ENCODE measurements at regions not wholly inside any gene's neighbourhood (a gene's known extent, or its start where the extent isn't known, plus 50 kb on each side); places are given as distances from the start of the nearest gene placed in this dataset.

- TF ChIP-seq EZH2 (IDR thresholded peaks at IDR 0.05; ENCODE audit: low read depth), result no peak
- TF ChIP-seq, protein P1, sequence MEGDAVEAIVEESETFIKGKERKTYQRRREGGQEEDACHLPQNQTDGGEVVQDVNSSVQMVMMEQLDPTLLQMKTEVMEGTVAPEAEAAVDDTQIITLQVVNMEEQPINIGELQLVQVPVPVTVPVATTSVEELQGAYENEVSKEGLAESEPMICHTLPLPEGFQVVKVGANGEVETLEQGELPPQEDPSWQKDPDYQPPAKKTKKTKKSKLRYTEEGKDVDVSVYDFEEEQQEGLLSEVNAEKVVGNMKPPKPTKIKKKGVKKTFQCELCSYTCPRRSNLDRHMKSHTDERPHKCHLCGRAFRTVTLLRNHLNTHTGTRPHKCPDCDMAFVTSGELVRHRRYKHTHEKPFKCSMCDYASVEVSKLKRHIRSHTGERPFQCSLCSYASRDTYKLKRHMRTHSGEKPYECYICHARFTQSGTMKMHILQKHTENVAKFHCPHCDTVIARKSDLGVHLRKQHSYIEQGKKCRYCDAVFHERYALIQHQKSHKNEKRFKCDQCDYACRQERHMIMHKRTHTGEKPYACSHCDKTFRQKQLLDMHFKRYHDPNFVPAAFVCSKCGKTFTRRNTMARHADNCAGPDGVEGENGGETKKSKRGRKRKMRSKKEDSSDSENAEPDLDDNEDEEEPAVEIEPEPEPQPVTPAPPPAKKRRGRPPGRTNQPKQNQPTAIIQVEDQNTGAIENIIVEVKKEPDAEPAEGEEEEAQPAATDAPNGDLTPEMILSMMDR (conservative IDR thresholded peaks at IDR 0.05), result no peak
Measured at GRCh38 chr4:13872155-13872554, 244.6 kb upstream of the BOD1L1 start.
